NCI-H2196 (cell line): ENCODE measurements at regions not wholly inside any gene's neighbourhood (a gene's known extent, or its start where the extent isn't known, plus 50 kb on each side); places are given as distances from the start of the nearest gene placed in this dataset.
"Not testable (repeated sequence)": the region's sequence is repeated elsewhere in the genome, so short reads cannot be mapped to it uniquely, and the experiment has no call there.

Source experiments
- DNase-seq: peaks from one replicate; lab custom pipeline; 2025; ENCODE audit not compliant: unreplicated experiment; lab: John Stamatoyannopoulos, UW

GRCh38 chr13:76630629-76631230, 255.5 kb downstream of the KCTD12 start:
- DNase-seq: no peak

GRCh38 chr13:76622315-76623040, 263.7 kb downstream of the KCTD12 start:
- no peak for DNase-seq

- DNase-seq: no peak
Observed at GRCh38 chr13:76621705-76622104, 264.5 kb downstream of the KCTD12 start.

- DNase-seq: no peak
Observed at GRCh38 chr13:76620036-76620435, 266.2 kb downstream of the KCTD12 start.

GRCh38 chr13:76619631-76620030, 266.6 kb downstream of the KCTD12 start:
- DNase-seq: no peak

- DNase-seq: no peak
Observed at GRCh38 chr13:76610819-76611415, 275.3 kb downstream of the KCTD12 start.

GRCh38 chr13:76609643-76610042, 276.6 kb downstream of the KCTD12 start:
- no peak for DNase-seq

- no peak for DNase-seq
Observed at GRCh38 chr13:76607866-76608265, 278.3 kb downstream of the KCTD12 start.

- DNase-seq: no peak
Observed at GRCh38 chr13:76600081-76600480, 286.1 kb downstream of the KCTD12 start.

- DNase-seq: no peak
Observed at GRCh38 chr13:76597868-76598267, 288.3 kb downstream of the KCTD12 start.

GRCh38 chr13:76596216-76596615, 290.0 kb downstream of the KCTD12 start:
- no peak for DNase-seq

- DNase-seq: no peak
Observed at GRCh38 chr13:76594435-76594834, 291.8 kb downstream of the KCTD12 start.

- no peak for DNase-seq
Observed at GRCh38 chr13:76586842-76587241, 299.4 kb downstream of the KCTD12 start.

- DNase-seq: no peak
Observed at GRCh38 chr13:76579701-76580100, 306.5 kb downstream of the KCTD12 start.

- DNase-seq: not testable (repeated sequence)
Observed at GRCh38 chr13:76575634-76576033, 310.6 kb downstream of the KCTD12 start.

- no peak for DNase-seq
Observed at GRCh38 chr13:76570510-76570971, 315.7 kb downstream of the KCTD12 start.

- DNase-seq: no peak
Observed at GRCh38 chr13:76556627-76557026, 329.6 kb downstream of the KCTD12 start.

- no peak for DNase-seq
Observed at GRCh38 chr13:76552807-76553206, 333.4 kb downstream of the KCTD12 start.

- DNase-seq: no peak
Observed at GRCh38 chr13:76552041-76552772, 334.0 kb downstream of the KCTD12 start.

- no peak for DNase-seq
Observed at GRCh38 chr13:76542176-76542575, 344.0 kb downstream of the KCTD12 start.

GRCh38 chr13:76538004-76538403, 348.2 kb downstream of the KCTD12 start:
- no peak for DNase-seq

GRCh38 chr13:76533251-76533650, 353.0 kb downstream of the KCTD12 start:
- DNase-seq: no peak
